BLaER1 (cell line): ENCODE measurements at regions not wholly inside any gene's neighbourhood (a gene's known extent, or its start where the extent isn't known, plus 50 kb on each side); places are given as distances from the start of the nearest gene placed in this dataset.

Experiments
- H3K27ac ChIP-seq: shearing (Covaris generic); formaldehyde crosslinking; 2 replicates; pipeline ENCODE4 v1.8.1; 2022
- H3K27me3 ChIP-seq: shearing (Covaris generic); formaldehyde crosslinking; 2 replicates; pipeline ENCODE4 v1.8.1; 2022
- H3K36me3 ChIP-seq: shearing (Covaris generic); formaldehyde crosslinking; 2 replicates; pipeline ENCODE4 v1.8.1; 2022
- H3K4me1 ChIP-seq: shearing (Covaris generic); formaldehyde crosslinking; 2 replicates; pipeline ENCODE4 v1.8.1; 2022
- H3K4me2 ChIP-seq: shearing (Covaris generic); formaldehyde crosslinking; 2 replicates; pipeline ENCODE4 v1.8.1; 2022
- H3K4me3 ChIP-seq: shearing (Covaris generic); formaldehyde crosslinking; 2 replicates; pipeline ENCODE4 v1.8.1; 2022
- H3K9ac ChIP-seq: shearing (Covaris generic); formaldehyde crosslinking; 2 replicates; pipeline ENCODE4 v1.8.1; 2022
- H3K9me3 ChIP-seq: shearing (Covaris generic); formaldehyde crosslinking; 2 replicates; pipeline ENCODE4 v1.8.1; 2022
- H4K20me1 ChIP-seq: shearing (Covaris generic); formaldehyde crosslinking; 2 replicates; pipeline ENCODE4 v1.8.1; 2022
- Cebpa-rat ChIP-seq: shearing (Covaris generic); IDR thresholded peaks from 2 replicates; pipeline ENCODE4 v1.8.1; 2022

DNA sequence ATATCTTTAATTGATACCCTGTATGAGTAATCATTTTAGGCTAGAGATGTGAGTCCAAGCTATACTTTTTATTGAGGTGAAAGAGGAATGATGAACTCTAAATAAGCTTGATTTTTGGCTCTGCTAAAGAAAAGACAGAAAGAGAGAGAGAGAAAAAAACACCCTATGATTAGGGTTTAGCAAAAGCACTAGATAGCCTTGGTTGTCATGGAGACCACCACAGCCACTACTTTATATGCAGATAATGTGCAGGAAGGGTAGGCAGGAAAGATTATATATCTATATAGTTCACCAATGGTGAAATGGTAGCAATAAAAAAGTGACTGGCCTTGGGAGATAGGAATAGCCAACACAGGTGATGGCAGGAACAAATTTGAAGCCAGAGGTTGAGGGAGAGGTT lies 69.9 kb upstream of the CAMK2D start:
- Histone ChIP-seq H3K36me3 (no peaks in the 10 kb centered on the region), H3K27ac (no peak overlapping the region), H3K4me1 (peaks cover 35% of the 10 kb centered on the region), H3K4me2 (peak overlapping the region; percentile 72), H3K9me3 (no peaks in the 10 kb centered on the region), H3K9ac (no peak overlapping the region), H3K27me3 (no peaks in the 10 kb centered on the region), H3K4me3 (no peak overlapping the region), H4K20me1 (no peaks in the 10 kb centered on the region)
- TF ChIP-seq Cebpa-rat, result no peak

DNA sequence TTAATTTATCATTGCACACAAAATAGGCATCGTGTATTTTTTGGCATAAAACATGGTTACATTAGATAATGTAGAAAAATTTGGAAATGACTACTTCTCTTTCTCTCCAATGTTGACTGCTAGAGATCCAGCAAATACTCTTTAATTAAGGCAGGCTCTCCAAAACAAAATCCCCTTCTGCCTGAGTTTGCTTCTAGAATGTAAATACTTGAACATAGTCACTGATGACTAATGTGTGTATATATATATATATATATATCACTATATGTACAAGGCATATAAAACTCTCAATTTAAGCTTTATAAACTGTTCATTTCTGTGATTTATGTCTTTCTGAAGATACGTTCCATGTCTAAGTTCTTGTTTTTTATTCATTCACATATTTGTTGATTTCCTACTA lies 67.2 kb upstream of the CAMK2D start:
- Histone ChIP-seq H3K36me3 (no peaks in the 10 kb centered on the region), H4K20me1 (no peaks in the 10 kb centered on the region), H3K9me3 (no peaks in the 10 kb centered on the region), H3K27ac (no peak overlapping the region), H3K27me3 (no peaks in the 10 kb centered on the region), H3K9ac (no peak overlapping the region), H3K4me1 (peaks cover 47% of the 10 kb centered on the region), H3K4me3 (no peak overlapping the region), H3K4me2 (no peak overlapping the region)
- no peak for TF ChIP-seq Cebpa-rat

DNA sequence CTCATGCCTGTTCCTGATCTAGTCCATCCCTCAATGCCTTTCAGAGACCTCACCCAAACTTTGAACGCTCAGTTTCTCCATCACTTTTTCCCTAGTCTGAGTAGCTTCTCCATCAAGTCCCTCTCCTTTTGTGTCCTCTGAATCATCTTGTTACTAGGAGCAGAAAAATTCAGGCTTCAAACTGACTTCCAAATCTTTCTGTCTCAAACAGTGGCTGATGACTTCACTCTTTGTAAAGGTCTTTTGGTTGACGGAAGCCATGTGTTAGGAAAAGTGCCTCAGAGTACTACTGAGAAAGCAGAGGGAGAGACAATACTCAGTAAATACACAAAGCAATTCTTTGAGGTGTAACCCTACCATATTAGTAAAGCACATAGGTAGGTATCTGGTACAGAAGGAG lies 65.7 kb upstream of the CAMK2D start:
- Histone ChIP-seq H3K9ac (no peak overlapping the region), H4K20me1 (no peaks in the 10 kb centered on the region), H3K4me2 (no peak overlapping the region), H3K4me1 (peaks cover 33% of the 10 kb centered on the region), H3K9me3 (no peaks in the 10 kb centered on the region), H3K4me3 (no peak overlapping the region), H3K36me3 (no peaks in the 10 kb centered on the region), H3K27me3 (no peaks in the 10 kb centered on the region), H3K27ac (no peak overlapping the region)
- TF ChIP-seq Cebpa-rat, result no peak

DNA sequence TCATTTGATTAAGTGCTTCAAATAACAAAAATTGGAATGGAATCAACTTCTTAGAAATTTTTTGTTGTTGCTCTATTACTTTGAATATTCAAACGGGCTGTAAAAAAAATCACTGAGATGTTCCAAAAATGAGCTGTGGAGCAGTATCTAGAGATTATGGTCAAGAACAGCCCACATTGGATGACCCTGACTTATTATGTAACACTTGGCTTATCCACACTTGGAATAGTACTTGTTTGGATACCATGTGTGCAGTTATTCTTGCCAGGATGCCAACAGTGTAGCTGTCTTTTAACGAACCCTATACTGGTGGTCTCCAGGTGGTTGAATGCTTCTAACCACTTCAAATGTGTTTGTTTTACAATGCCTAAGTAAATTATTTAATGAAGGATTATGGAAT lies 64.9 kb upstream of the CAMK2D start:
- no peak overlapping the region for H3K4me3 ChIP-seq
- H3K9ac ChIP-seq, result no peak overlapping the region
- no peaks in the 10 kb centered on the region for H3K36me3 ChIP-seq
- no peak overlapping the region for H3K27ac ChIP-seq
- no peak for TF ChIP-seq Cebpa-rat
- H3K27me3 ChIP-seq, result no peaks in the 10 kb centered on the region
- no peaks in the 10 kb centered on the region for H3K9me3 ChIP-seq
- no peaks in the 10 kb centered on the region for H4K20me1 ChIP-seq
- H3K4me2 ChIP-seq, result no peak overlapping the region
- H3K4me1 ChIP-seq, result peaks cover 24% of the 10 kb centered on the region

DNA sequence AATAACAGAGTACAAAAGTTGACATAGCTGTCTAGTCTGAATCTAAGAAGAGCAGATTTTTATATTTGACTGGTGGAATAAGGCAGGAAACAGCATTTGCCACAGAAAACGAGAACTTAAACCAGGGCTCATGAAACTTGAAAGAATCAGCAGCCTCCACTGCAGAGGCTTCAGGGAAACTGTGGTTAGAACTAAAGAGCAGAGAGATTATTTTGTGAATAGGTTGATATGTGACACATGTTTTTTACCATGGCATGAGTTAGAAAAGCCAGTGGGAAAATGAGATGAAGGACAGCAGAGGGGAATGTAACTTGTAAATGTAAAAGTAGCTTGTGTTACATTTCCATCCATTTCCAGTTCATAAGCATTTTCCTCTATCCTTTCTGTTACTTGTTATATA lies 63.7 kb upstream of the CAMK2D start:
- H3K27ac ChIP-seq, result no peak overlapping the region

DNA sequence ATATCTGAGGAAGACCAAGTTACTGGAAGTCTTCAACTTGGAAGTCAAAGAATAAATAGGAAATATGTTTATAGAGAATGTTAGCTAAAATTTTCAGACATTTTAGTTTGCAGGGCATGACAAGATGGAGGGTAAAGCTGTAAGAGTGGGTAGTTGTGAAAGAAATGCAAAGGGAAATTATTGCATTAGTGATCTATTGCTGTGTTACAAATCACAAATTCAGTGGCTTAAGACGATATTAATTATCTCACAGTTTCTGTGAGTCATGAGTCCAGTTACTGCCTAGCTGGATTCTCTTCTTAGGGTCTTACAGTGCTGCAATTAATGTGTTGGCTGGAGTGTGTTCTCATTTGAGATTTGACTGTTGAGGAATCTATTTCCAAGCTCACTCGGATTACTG lies 62.9 kb upstream of the CAMK2D start:
- no peak overlapping the region for H3K4me3 ChIP-seq
- H3K27me3 ChIP-seq, result no peaks in the 10 kb centered on the region
- peak overlapping the region; percentile 42 for H3K4me2 ChIP-seq
- TF ChIP-seq Cebpa-rat, result no peak
- no peaks in the 10 kb centered on the region for H3K36me3 ChIP-seq
- H3K27ac ChIP-seq, result no peak overlapping the region
- peaks cover 22% of the 10 kb centered on the region for H3K4me1 ChIP-seq
- H3K9me3 ChIP-seq, result no peaks in the 10 kb centered on the region
- H3K9ac ChIP-seq, result no peak overlapping the region
- no peaks in the 10 kb centered on the region for H4K20me1 ChIP-seq

More for the DNA sequence above, 63.7 kb upstream of the CAMK2D start:
- Histone ChIP-seq H3K9ac (no peak overlapping the region), H3K4me2 (peak overlapping the region; percentile 42), H3K4me1 (peaks cover 22% of the 10 kb centered on the region), H3K4me3 (no peak overlapping the region), H3K27me3 (no peaks in the 10 kb centered on the region), H3K36me3 (no peaks in the 10 kb centered on the region), H3K9me3 (no peaks in the 10 kb centered on the region), H4K20me1 (no peaks in the 10 kb centered on the region)
- no peak for TF ChIP-seq Cebpa-rat

DNA sequence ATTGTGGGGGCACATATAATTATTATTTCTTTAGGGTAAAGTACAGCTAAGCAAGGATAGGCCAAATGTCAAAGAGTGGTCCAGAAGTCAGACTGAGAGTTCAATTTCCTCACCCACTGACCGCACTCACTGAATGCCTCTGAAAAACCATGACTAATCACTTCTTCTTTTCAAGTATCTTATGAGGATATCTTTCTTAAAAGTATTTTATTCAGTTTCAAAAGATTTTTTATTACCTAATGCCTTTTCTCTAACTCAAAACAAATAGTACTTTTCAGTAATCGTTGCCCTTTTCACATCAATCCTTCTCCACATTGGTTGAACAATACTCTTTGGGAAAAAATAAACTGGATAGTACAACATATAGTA lies 61.7 kb upstream of the CAMK2D start:
- no peak overlapping the region for H3K4me3 ChIP-seq
- TF ChIP-seq Cebpa-rat, result no peak
- no peak overlapping the region for H3K4me2 ChIP-seq
- H3K27me3 ChIP-seq, result no peaks in the 10 kb centered on the region
- H3K9me3 ChIP-seq, result no peaks in the 10 kb centered on the region
- H3K4me1 ChIP-seq, result peaks cover 22% of the 10 kb centered on the region
- no peaks in the 10 kb centered on the region for H3K36me3 ChIP-seq
- H3K9ac ChIP-seq, result no peak overlapping the region
- H4K20me1 ChIP-seq, result no peaks in the 10 kb centered on the region
- no peak overlapping the region for H3K27ac ChIP-seq

DNA sequence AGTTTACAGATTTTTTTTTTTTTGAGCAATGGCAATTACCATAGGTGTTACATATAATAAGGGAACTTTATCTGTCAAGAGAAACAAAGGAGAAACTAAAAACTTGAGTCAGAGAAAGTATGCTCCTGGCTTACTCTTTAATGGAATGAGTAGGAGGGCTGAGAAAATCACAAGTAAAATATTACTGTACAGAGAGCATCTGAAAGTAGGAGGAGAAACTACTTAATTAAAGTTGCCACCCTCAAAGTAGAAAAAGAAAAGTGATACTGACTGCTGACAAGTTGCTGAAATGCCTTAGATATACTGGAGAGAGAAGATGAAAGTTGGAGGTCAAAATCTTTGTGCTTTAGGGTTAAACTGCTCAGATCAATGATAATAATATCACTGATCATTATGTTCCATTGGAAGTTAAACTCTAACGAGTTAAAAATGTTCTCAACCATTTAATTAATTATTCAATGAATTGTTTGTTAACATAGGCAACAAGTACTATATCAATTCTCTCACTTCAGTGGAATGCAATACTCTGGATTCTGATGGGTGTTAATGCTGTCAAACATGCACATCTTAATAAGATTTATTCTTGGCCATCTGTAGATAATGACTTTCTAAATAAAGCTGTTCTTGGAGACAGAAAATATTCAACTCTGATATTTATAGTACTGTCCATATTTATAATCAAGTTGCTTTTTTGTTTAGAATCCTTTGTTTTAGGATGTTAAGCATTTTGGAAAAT lies 61.2 kb upstream of the CAMK2D start:
- H3K27me3 ChIP-seq, result no peaks in the 10 kb centered on the region
- H3K4me1 ChIP-seq, result peaks cover 22% of the 10 kb centered on the region
- no peak for TF ChIP-seq Cebpa-rat
- H3K36me3 ChIP-seq, result no peaks in the 10 kb centered on the region
- no peak overlapping the region for H3K4me2 ChIP-seq
- H3K9me3 ChIP-seq, result no peaks in the 10 kb centered on the region
- H3K27ac ChIP-seq, result no peak overlapping the region
- H4K20me1 ChIP-seq, result no peaks in the 10 kb centered on the region
- no peak overlapping the region for H3K4me3 ChIP-seq
- H3K9ac ChIP-seq, result no peak overlapping the region

DNA sequence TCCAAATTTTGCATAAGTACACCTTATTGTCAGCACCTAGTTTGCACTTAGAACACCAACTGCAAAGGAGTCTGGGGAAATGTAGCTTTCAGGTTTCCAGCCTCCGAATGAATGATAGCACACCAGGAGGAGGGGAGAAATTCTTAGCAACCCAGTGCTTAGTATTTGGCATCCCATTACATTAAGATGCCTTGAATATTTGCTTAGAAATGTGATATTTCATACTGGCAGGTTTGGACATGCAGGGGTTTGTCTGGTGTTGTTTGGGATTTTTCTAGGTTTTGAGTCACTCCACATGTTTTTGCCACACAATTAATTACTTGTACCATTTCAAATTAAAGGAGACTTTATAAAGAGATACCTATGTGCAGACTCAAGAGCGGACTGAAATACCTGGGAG lies 60.3 kb upstream of the CAMK2D start:
- H3K4me2 ChIP-seq, result no peak overlapping the region
- H3K9me3 ChIP-seq, result no peaks in the 10 kb centered on the region
- no peak overlapping the region for H3K9ac ChIP-seq
- no peaks in the 10 kb centered on the region for H3K27me3 ChIP-seq
- H3K27ac ChIP-seq, result no peak overlapping the region
- no peak for TF ChIP-seq Cebpa-rat
- peaks cover 22% of the 10 kb centered on the region for H3K4me1 ChIP-seq
- no peaks in the 10 kb centered on the region for H3K36me3 ChIP-seq
- no peak overlapping the region for H3K4me3 ChIP-seq
- H4K20me1 ChIP-seq, result no peaks in the 10 kb centered on the region

DNA sequence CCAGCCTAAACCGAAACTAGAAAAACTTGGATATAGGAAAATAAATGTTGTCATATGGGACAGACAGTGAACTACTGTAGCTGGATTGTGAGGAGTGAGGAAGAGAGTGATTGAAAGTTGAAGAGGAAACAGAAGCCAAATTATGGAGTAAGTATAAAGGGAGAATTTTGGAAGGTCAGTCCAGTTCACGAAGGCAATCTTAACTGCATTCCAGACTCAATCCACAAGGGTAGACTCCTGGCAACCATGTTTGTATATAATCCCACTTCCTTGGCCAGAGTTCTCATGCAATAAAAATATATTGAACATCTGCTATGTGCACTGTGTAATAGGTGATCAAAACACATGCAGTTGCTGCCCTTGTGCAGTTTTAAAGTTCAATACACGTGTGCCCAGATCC lies 58.6 kb upstream of the CAMK2D start:
- Histone ChIP-seq H3K9ac (no peak overlapping the region), H3K4me2 (no peak overlapping the region), H3K27me3 (no peaks in the 10 kb centered on the region), H3K4me1 (peaks cover 7% of the 10 kb centered on the region), H3K9me3 (no peaks in the 10 kb centered on the region), H4K20me1 (no peaks in the 10 kb centered on the region), H3K4me3 (no peak overlapping the region), H3K27ac (no peak overlapping the region), H3K36me3 (no peaks in the 10 kb centered on the region)
- no peak for TF ChIP-seq Cebpa-rat

DNA sequence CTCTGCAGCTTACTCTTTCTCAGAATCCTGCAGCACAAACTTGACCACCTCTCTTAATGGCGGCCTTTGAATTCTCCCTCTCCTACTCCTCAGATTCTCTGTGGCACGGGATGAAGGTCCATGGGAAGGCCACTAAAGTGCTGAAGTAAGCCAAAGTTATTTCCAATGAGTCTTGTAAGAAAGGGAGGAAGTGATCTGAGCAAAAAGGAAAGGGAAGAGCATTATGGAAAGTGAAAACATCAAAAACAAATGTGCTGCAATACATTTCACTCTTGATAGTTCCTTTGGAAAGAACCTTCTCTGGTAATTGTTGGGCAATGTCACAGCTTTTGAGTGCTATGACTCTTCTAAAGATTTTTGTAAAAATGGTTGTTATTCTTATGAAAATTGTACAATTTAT lies 54.3 kb upstream of the CAMK2D start:
- no peak for TF ChIP-seq Cebpa-rat
- H3K27ac ChIP-seq, result no peak overlapping the region
- no peak overlapping the region for H3K4me3 ChIP-seq
- H4K20me1 ChIP-seq, result no peaks in the 10 kb centered on the region
- H3K9ac ChIP-seq, result no peak overlapping the region
- H3K4me2 ChIP-seq, result no peak overlapping the region
- no peaks in the 10 kb centered on the region for H3K36me3 ChIP-seq
- H3K4me1 ChIP-seq, result no peaks in the 10 kb centered on the region
- H3K9me3 ChIP-seq, result no peaks in the 10 kb centered on the region
- H3K27me3 ChIP-seq, result no peaks in the 10 kb centered on the region
